Midbrain (tissue), 1 donor: ENCODE measurements at regions not wholly inside any gene's neighbourhood (a gene's known extent, or its start where the extent isn't known, plus 50 kb on each side); places are given as distances from the start of the nearest gene placed in this dataset.
"Not testable (repeated sequence)": the region's sequence is repeated elsewhere in the genome, so short reads cannot be mapped to it uniquely, and the experiment has no call there.

ENCODE experiments used
- DNase-seq: peaks from one replicate; lab custom pipeline; 2025; lab: John Stamatoyannopoulos, UW

DNA sequence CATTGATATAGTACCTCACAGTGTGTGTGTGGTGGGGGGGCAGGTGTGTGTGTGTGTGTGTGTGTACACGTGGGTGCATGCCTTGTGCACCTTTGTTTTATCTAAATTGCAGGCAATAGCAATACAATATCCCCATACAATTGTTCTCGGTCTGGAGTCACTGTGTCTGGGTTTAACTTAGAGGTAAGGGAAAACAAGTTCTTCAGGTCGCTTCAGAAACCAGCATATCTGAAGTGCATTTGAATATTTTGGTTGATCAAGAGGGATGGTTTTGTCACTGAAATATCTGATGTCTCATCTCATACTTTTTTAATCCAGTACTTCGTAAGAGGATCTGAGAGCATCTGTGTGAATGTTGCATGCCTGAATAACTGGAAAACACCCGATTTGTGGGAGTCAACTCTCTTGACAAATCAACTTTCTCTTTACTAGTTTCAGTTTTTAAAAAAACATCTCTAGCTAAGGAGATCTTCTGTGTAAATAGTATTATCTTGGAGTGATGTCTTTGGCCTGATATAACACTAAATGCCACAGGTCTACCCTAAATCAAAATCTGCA is 206.8 kb upstream of the NR2F2 start:
- no peak for DNase-seq

DNA sequence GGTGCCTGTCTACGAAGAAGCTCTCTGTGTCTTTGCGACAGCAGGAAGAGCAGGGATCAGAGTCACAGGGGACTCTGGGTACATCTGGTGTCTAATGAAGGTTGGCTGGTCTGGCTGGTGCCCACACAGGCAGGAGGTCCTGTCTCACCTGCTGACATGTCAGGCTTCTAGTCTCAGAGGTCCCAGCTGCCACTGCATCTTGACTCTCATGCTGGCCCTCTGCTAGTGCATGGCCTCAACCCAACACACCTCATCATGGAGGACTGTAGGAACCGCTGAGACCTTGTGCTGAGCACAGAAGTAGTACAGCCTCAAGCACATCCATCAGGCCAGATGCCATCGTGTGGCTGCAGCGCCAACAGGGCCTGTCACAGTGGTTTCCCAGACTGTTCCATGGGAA is 206.1 kb upstream of the NR2F2 start:
- DNase-seq = no peak

DNA sequence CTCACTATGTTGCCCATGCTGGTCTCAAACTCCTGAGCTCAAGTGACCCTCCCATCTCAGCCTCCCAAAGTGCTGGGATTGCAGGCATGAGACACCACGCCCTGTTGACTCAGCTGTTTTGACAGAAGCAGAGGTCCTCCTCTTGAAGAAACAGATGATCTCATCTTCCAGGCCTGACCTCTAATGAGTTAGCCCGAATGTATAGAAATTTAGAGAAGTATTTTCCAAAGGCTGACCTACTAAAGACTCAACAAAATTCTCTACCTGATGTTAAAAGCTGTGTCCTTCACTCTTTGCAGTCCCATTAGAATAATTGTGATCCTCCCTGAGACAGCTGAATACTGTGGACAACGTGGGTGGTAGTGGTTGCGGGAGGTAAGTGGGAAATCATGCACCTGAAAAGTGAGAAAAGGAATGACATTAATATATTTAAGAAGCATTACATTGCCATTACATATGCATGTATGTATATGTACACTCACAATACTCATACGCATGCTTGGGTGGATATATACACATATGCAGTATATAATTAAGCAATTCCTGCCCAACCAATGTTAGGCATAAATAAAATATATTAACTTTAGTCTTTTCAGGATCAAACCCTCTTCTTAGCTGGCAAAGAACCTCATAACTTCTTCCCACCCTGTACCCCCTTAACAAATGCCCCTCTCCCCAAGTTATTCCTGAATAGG is 204.6 kb upstream of the NR2F2 start:
- DNase-seq = no peak

DNA sequence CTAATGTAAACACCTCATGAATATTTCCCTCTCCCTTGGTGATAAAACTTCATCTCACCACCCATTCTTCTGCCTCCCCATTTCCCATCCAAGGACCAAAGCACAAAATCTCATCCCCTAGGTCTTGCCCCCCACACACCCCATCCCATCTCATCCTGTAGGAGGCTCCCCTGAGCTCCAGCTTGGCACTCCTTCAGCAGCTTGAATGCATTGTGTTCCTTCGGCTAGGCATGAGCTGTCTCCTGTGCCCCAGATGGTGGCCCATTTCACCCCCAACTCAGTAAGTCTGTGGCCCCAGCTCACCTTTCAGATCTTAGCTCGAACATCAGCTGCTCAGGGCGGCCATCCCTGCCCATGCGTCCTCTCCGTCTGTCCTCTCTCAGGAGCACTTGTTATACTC is 203.6 kb upstream of the NR2F2 start:
- no peak for DNase-seq

DNA sequence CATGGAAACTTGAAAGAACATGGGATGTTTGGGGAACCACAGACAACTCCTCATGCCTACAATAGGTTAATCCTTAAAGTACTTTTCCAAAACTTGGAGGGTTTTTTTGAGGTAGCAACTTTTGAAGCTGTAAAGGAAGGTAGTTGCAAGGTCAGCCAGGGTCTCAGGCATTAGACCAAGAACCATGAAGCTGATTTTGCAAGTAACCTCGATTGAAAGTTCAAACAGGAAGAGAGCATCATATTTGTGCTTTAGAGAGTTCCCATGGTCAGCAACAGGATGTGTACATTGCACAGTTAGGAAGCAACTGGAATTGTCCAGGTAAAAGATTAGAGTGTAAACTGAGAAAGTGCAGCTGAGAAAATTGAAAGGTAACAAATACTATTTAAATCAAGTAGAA is 199.8 kb upstream of the NR2F2 start:
- DNase-seq = no peak

DNA sequence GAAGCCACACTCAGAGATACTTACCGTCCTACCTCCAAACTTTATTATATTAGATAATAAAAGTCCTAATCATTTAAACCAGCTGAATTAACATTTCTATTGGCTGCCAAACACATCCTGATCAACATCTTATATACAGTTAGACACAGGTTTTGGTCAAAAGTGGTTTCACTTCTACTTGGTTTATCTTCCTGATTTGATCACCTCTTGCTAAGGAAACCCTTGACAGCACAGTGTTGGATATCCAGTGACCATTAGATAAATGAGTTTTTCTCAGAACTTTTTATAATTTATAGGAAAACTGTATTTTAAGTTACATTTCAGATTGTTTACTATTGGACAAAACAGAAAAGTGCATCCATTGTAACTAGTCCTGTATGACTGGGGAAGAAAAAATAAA is 198.4 kb upstream of the NR2F2 start:
- DNase-seq = no peak

DNA sequence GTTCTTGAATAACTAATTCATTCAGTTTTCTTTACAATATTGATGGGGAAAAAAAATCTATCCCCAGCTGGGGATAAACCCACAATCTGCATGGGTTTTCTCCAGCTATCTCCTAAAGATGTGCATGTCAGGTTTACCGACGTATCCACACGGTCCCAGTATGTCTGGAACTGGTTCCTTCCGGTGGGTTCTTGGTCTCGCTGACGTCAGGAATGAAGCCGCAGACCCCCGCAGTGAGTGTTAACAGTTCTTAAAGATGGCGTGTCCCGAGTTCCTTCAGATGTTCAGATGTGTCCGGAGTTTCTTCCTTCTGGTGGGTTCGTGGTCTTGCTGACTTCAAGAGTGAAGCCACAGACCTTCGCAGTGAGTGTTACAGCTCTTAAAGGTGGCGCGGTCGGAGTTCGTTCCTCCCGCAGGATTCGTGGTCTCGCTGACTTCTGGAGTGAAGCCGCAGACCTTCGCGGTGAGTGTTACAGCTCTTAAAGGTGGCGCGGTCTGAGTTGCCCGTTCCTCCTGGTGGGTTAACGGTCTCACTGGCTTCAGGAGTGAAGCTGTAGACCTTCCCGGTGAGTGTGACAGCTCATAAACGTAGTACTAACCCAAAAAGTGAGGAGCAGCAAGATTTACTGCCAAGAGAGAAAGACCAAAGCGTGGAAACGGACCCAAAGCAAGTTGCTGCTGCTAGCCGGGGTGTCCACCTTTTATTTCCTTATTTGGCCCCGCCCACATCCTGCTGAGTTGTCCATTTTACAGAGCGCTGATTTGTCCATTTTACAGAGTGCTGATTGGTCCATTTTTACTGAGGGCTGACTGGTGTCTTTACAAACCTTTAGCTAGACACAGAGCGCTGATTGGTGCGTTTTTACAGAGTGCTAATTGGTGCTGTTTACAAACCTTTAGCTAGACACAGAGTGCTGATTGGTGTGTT is 195.1 kb upstream of the NR2F2 start:
- DNase-seq = no peak

DNA sequence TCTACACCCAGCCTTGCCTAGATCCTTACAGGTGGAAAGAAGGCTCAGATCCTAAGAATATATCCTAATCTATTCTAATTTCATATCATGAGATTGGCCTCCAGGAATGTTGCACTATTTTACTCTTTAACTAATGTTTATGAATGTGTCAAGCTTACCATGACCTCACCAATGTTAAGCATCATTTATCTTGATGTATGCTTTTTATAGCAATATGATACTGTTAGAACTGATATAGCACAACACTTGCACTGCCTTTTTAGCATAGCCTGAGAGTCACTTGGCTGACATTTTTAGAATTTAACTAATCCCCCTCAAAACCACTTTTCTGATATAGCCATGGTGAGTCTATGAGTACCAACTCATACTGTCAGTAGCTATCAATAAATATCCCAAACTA is 191.5 kb upstream of the NR2F2 start:
- DNase-seq = no peak

DNA sequence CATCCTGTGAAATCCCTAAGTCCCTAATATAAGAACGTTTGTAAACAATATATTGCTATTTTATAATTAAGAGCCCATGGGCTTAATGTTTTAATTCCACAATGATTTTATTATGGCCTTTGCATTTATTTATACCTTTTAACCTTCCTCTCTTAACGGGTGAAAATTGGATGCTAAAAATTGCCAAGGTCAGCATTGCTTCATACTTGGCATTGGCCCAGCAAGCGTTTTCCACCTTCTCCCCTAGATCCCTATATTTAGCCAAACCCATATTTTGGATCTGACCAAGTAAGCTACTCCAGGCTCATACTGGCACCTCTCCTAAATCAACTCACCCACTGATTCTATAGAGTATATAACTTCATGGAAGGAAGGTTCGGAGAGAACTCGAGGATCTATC is 188.0 kb upstream of the NR2F2 start:
- no peak for DNase-seq

DNA sequence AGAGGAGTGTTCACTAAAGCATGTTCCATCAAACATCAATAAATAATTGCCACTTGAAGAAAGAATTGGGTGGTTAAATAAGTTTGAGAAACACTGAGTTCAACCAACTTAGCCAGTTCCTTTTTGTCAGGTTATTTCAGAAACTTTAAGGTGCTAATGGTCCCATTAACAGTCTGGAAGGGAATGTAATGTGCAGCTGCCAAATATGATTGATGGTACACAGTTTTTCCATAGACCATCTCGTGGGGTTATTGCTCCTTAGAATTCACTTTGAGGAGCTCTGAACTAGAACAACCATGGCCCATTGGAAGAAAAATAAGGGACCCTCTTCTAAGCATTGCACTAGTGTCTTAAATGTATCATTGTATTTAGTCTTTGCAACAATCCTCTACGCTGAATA is 185.8 kb upstream of the NR2F2 start:
- DNase-seq = no peak

DNA sequence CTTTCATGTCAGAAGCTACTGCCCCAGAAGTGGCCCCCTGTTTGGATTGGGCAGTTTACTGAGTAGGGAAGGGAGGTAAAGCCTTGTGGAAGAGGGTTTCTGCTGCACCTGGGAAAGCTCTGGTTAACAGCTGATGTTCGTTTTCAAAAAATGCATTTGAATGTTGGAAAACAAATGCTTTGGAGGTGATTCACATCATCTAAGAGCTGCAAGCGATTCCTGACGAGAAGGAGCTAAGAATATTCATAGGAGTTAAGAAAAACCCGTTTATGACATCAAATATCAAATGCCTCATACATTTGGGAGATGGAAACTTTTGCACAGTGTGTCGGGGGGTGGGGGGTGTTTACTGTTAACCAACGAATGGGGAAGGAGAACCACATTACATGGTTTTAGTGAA is 183.8 kb upstream of the NR2F2 start:
- DNase-seq = no peak

DNA sequence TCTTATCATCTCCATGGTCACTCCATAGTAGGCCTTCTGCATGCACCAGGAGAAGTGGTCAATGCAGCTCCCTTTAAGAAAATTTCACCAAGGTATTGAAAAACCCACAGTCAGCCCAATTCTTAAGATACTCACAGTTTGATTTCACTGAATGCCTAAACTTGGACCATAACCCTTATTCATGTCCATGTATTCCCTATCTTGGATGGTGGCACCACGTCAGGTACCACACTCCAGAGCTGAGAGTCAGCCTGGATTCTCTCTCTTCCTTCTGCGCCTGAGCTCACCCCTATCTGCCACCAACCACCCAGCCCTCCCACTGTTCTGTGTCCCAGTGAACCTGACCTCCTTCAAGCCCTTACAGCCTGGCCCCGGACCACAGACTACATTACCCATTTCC is 183.2 kb upstream of the NR2F2 start:
- DNase-seq = no peak

DNA sequence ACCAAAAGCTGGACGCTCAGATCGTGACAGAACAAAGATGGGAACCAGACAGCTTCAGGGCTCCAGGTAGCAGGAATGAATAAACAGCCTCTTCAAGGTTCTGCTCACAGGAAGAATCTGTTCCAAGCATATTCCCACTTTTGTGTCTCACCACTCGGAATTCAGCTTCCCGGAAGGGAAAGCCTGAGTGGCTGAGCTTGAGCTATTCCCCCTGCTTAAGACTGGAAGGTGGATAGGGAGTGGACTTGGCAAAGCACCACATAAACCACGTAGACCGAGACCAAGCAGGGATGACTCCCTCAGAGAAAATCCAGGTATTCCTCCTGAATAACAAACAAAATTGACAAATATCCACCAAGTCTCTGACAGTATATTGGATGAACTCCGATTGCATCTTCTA is 180.2 kb upstream of the NR2F2 start:
- no peak for DNase-seq

DNA sequence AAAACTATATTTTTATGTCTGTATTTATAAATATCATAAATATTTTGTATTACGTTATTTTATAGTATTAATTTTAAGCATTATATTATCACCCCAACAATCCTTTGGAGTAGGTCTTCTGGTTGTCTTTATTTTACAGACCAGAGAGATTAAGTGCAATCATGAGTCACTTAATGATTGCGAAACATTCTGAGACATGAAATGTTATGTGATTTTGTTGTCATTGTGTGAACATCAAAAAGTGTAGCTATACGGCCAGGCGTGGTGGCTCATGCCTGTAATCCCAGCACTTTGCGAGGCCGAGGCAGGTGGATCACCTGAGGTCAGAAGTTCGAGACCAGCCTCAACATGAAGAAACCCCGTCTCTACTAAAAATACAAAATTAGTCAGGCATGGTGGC is 178.8 kb upstream of the NR2F2 start:
- not testable (repeated sequence) for DNase-seq

DNA sequence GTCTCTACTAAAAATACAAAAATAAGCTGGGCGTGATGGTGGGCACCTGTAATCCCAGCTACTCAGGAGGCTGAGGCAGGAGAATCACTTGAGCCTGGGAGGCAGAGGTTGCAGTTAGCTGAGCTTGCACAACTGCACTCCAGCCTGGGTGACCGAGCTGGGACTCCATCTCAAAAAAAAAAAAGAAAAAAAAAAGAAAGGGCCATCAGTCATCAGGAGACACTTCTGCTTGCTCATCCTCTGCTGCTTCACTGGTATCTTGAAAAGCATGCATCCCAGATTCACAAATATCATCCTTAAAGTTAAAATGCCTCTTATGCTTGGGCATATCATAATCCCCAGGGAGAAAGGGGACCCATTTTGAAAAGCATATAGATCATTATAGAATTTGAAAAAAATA is 176.6 kb upstream of the NR2F2 start:
- DNase-seq = no peak

DNA sequence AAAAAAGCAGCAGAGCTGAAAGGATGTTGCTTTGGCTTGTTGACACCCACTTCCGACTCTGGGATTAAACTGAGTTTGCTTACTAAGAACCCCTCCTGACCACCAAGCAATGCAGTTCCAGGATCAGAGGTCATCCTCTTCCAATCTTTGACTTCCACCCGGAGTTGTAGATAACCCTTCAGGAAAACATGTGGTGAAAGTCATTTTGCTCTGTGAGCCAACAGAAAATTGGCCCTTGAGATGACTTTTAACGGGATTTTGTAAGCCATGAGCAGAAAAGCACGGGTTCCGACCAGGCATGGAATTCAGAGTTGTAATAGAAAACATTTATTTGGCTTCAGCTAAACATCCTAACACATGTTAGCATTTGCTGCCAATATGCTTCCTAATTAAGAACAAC is 171.6 kb upstream of the NR2F2 start:
- no peak for DNase-seq

DNA sequence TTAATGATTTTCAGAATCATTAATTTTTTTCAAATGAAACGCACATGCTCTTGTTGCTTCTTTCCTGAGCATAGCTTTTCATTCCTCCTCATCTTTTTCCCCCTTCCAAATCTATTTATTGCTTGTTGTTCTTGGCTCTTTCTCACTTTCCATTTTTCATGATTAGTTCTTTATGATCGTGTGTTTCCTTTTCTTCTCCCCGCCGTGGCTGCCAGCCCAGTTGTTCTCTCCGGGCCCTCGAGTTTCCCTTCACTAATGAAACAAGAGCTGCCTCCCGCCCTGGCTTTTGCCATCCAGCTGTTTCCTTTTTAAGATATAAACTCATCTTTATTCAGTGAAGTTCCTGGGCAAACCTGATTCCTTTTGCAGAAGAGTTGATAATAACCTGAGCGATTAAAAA is 170.2 kb upstream of the NR2F2 start:
- no peak for DNase-seq

DNA sequence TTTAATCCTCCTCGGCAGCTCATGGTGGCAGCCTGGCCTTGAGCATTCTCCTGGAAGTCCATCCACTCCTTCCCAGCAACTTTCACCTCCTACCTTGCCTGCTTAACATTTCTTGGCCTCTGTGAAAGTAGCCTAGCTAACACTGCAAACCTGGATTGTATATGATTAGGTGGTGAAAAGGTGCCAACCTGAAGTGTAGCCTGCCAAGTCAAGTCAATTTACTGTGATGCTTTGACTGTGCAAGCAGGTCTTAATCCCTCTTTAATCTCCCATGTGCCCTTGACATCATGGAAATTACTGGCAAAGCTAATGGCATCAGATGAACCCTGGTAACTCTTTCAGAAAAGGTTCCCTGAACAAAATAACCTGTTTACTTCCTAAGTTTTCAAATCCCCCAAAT is 169.7 kb upstream of the NR2F2 start:
- no peak for DNase-seq

DNA sequence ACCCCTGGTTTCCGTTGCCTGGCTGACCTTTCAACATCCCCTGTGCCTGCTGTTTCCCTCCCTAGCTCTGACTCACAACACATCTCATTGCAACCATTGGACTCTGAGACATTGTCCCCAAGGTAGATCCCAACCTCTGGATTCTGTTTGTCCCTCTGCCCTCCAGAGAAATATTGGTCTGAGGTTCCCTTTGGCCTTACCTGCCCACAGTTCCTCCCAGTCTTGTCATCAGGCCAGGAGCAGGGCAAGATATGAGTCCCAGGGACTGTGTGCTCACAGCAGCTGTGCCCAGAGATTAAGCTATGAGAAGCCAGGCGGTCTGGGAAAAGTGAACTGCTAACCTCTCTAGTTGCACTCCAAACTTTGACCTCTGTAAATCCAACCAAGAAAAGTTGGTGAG is 168.2 kb upstream of the NR2F2 start:
- no peak for DNase-seq

DNA sequence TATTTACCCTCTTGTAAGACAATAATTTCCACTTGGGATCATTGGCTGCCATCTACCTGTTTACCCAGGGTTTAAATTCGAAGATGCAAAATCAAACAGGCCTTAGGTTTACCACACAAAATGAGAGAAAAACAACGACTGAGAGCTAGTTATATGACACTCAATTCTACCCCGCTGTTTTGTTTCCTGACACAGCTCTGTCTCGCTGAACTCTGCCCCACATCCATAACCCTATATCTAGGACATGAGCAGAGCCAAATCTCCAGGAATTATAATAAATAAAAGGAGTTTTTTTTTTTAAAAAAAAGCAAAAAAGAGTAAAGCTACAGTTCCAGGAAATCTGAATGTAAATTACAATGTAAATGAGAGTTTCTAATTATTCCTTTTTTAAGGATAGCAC is 165.4 kb upstream of the NR2F2 start:
- no peak for DNase-seq

DNA sequence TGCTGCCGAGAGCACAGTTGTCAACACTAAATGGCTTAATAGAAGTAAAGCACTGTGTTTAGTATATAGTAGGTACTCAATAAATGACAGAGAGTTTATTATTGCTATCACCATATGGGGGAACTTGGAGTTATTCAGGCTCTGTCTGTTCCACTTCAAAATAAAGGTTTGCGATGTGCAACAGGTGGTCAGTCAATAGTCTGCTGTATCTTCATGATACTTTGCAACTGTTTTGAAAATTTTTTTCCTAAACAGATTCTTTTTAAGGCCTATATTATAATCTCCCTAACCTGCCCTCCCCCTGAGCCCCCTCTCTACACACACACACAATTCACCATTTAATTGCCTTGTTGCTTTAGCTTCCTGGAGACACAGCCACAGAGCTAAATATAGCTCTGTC is 164.7 kb upstream of the NR2F2 start:
- DNase-seq = no peak

DNA sequence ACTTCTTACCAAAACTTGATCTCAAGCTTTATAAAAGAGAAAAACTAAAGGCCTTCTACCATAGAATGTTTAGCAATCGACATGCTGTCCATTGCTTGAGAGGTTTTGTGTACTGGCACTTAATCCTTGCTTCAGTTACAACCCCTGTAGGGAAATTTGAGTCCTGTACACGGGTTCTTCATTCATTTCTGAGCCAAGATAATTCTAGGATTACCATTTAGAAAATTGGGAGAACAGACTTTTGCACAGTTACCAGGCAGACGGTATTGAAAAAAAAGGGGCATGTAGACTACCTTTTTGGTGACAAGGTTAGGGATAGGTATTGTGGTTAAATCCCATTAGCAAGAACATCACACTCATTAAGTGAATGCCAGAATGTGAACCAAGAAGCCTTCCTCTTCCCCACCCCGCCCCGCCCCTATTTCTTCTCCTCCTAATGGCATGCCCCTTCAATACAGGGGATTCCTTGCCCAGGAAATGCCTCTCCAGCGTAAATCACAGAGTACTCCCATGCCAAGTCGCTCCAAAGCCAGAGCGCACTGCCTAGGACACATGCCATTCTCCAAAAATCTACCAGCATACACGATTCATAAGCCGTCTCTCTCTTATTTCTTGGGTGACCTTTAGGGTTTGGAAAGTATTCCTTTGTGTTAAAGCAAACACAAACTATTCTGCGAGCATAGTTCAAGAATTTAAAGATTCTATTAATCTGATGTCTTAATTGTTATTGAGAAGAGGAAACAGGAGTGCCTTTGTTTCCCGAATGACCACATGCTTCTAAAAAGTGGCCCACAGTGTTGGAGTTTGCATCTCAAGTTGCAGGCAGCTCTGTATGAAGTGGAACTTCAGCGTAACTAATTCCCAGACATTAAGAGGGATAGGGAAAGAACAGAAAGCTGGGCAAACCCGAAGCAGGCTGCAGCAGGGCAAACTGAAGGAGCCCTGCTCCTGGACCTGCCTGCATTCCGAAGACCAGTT is 164.0 kb upstream of the NR2F2 start:
- DNase-seq = no peak
